ENCODE measurements at regions not wholly inside any gene's neighbourhood (a gene's known extent, or its start where the extent isn't known, plus 50 kb on each side); places are given as distances from the start of the nearest gene placed in this dataset.

GRCh38 chr3:178263236-178263916, 272.9 kb upstream of the KCNMB2 start:
- DNase-seq, result no peak

DNA sequence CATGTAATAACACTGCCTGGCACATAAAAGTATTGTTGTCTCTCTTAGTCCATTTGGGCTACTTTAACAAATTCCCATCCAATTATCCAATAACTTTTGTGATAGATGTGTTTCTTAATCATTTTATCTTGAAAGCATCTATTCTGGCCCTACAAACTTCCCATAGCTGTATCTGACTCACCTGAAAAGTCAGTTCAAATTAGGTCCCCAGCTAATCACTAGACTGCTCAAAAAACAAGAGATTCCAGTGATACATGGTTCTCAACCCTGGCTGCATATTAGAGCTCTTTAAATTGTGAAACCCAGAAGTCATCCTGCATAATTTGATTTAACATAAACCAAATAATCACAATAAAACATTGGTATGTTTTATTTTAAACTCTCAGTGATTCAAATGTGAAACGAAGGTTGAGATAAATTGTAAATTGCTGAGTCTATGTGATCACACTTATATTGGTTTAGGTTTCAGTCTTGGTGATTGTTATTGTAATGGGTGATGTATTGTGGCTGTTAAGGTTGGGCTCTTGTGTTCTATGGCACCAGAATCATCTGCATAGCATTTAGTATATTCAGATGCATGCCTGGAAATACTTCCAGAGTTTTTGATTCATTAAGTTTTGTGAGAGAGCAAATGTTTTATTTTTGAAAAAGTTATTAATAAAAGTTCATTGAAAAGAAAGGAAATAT, 268.9 kb upstream of the KCNMB2 start:
- DNase-seq, result no peak

DNA sequence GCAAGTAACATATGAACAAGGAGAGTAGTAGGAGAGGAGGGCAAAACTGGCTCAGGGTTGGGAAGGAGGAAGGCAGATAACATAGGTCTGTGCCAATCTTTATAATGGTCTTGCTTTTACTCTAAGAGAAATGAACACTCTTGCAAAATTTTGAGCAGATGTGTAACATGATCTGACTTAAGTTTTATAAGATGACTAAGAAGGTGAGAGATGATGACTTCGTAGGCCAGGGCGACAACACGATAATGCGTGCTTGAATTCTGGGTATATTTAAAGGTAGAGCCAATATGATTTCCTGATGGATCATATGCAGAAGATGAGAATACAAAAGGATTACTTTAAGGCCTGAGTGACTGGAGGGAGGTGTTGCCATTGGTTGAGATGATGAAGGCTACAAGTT, 265.4 kb upstream of the KCNMB2 start:
- DNase-seq, result no peak

DNA sequence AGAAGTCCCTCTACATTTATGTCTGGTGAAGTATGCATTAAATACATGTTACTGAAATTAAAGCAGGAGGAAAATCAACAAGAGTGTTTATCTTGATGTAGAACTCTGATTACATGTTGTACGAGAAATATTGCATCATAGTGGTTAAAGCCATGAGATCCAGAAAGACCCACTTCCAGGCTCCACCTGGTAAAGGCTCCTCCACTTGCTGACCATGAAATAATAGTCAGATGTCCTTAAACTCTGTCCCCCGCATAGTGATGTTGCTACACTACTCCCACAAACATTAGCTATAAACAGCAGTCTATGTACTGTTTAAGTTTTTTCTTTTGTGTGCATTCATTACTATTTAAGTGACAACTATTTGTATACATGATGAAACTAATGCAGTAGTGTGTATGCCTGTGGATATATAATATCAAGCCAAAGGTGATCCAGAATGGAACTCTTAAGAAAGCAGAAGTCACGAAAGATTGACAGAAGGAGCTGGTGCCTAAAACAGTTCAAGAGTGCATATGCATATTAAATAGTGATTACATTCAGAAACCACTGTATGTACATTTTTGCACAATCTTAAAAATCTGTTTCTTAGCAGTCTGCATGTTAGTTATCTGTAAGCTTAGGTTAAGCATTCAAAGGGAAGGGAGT, 264.4 kb upstream of the KCNMB2 start:
- no peak for DNase-seq

GRCh38 chr3:178272841-178273240, 263.4 kb upstream of the KCNMB2 start:
- no peak for DNase-seq

GRCh38 chr3:178274711-178275110, 261.5 kb upstream of the KCNMB2 start:
- DNase-seq, result no peak

DNA sequence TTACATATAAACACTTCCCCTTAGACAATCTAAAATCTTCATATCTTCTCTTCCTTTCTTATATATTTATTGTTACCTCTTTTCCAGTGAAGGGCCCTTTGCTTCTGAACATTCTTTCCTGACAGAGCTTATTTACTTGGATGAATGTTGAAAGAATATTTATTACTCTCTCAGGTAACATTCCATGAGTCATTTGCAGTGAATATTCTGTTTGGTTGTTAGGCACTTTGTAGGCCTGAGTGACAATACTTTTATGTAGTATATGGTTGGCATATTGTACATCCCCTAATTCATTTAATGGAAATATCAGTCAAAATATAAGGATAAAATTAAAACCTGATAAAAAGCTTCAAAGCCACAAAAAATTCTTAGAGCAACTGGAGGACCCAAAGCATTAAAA, 260.9 kb upstream of the KCNMB2 start:
- DNase-seq, result no peak

GRCh38 chr3:178275793-178276192, 260.4 kb upstream of the KCNMB2 start:
- no peak for DNase-seq

DNA sequence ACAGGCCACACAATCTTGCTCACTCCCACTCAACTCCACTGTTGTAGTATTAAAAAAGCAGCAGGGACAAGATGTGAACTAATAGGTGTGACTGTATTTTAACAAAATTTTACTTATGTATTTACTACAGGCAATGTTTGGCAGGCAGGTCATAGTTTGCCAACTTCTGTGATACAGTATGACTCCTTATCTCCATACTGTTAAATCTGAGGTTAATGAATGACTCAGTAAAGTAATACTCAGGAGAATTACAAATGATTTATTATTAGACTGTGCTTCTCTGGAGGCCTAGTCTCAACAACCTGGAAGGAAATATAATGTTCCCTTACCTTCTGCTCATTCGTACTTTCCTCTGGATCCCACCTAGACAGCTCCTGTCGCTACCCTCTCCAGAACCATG, 258.6 kb upstream of the KCNMB2 start:
- no peak for DNase-seq

GRCh38 chr3:178283561-178283960, 252.7 kb upstream of the KCNMB2 start:
- no peak for DNase-seq

GRCh38 chr3:178284181-178284580, 252.1 kb upstream of the KCNMB2 start:
- DNase-seq, result no peak

DNA sequence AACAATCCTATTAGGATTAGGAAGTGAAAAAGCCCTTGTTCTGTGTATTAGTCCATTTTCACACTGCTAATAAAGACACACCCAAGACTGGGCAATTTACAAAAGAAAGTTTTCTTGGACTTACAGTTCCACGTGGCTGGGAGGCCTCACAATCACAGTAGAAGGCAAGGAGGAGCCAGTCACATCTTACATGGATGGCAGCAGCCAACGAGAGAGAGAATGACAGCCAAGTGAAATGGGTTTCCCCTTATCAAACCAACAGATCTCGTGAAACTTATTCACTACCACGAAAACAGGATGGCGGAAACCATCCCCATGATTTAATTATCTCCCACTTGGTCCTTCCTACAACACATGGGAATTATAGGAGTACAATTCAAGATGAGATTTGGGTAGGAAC, 248.2 kb upstream of the KCNMB2 start:
- no peak for DNase-seq

DNA sequence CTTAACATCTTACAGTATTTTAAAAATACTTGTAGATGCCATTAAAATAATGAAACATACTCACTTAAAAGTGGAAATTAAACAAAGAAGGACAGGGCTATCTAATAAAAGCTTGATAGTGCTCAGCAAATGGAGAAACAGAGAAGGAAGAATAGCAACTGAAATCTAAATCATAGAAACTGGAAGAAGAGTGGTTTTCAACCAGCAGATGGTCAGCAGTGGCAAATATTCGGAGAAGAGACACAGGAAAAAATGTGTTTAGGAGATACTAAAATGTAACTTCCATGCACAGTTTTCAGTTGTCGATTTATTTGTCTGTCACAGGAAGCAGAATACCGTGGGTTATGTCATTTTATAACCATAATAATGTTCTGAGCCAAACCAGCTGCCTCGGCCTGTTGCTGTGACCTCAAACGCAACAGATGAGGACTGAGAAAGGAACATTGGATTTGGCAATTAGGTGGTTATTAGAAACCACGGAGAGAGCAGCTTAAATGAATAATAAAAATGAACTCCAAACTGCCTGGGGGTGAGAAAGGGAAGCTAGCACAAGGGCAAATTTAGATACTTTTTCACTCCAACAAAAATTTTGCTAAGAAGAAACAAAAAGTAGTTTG, 246.6 kb upstream of the KCNMB2 start:
- DNase-seq, result no peak

DNA sequence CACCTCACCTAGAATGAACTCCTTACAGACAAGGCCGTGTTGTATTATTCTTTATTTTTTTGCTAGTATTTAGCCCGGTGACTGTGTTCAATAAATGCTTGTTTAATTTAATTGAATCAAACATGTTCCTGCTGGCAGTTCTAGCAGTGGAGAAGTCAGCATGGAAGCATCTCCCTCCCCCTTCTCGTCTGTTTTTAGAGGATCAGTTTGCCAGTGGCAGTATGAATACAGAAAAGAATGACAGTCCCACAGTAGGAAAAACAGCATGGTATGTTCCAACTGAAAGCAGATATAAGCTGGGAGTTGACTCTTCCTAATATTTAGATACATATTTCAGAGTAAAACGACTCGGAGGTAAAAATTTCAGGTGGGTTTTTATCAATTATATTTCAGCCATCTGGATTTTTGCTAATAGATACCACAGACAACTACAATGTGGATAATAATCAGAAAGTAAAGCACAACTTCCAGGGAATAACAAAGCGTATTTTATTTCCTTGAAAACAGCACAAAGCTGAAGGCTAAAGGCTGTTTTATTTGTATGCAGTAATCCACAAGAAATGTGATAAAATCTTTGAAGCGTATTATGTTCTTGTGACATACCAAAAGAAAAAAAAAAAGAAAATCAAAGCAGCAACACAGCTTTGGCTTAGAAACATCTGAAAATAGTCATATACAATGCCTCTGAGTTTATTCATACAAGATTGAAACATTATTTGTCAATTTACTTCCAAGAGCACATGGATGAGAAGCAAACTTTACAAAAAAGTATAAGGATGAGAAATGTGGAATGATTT, 244.5 kb upstream of the KCNMB2 start:
- no peak for DNase-seq

- DNase-seq, result no peak
Observed at GRCh38 chr3:178295292-178295912, 240.8 kb upstream of the KCNMB2 start.

DNA sequence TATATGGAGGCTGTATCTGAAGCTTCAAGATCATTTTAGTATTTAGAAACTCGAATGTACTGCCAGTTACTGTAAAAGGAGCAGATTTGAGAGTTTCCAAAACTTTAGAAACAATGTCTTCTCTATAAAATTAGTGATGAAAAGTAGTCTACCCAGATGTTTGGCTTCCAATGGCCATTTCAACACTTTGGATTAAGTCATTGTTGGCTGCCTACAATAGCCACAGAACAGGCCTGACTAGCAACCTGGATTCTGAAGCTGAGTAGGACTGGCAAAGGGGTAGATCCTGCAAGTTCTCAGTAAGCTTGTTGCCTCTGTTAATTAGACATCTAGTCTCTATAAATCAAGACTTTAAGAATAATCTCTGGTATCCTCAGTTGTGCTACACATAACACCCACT, 239.0 kb upstream of the KCNMB2 start:
- DNase-seq, result no peak

GRCh38 chr3:178297740-178298139, 238.5 kb upstream of the KCNMB2 start:
- no peak for DNase-seq

DNA sequence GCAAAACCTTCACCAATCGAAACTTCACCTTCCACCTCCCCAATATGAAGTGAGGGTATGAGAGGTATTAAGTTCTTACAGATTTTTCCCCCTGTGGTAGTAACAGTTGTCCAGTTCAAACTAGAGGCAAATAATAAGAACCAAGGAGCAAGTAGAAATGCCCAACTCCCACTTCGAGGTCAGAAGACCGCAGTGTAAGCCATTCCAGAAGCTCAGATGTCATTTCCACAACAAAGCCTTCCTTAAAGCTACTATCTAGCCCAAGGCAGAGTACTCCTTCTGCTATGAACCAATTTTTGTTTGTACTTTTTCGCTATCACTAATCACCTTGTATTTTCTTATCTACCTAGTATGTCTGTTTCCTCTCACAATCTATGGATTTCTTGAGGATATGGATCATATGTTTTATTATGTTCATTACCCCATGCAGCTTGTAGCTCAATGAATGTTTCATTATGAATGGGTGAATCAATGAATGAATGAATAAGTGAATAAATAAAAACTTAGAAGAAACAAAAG, 235.7 kb upstream of the KCNMB2 start:
- no peak for DNase-seq

DNA sequence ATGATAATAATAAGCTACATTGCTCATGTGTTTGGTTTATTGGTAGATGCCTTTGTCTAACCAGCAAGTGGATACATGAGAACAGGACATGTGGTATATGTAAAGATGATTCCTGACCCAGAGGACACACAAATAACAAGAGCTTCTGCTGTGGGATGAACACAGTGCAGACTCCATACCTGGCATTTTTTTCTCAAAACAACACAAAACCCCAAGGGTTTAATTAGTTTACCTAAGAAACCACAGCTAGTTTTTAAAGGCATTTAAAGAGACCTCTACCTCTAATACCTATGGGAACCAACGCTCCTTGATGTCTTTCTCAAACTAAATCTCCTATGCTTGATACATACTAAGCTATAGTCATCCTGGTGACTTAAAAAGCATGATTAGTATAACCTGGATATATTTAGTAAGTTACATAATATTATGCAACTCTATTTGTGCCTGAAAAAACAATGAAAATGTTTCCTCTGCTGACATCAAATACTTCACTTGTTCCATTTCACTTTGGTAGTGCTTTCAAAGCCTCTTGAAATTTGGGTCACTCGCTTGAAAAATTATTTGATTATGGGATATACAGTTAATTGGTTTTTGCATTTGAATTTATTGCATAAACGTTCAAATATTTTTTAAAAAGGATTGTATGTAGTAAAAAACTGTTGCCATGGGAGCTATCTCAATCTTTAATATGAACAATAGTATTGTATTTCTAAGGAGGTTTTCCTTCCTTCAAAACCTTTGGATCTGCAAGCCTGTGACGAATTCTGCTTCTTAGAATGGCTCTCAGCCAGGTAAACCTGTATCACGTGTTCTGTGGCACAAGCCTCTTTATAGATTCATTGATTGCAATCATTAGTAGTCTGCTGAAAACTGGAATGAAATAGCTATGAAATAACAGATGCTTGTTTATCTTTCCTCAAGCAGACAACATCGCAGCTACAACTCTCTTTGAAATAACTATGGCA, 233.0 kb upstream of the KCNMB2 start:
- no peak for DNase-seq

GRCh38 chr3:178304758-178305467, 231.3 kb upstream of the KCNMB2 start:
- DNase-seq, result no peak

Measured in NK-92 treated with Interleukin-12 subunit alpha and Interleukin-12 subunit beta, amount 100 ng/mL, for 24 hours (cell line).